ENCODE measurements at regions not wholly inside any gene's neighbourhood (a gene's known extent, or its start where the extent isn't known, plus 50 kb on each side); places are given as distances from the start of the nearest gene placed in this dataset.

DNA sequence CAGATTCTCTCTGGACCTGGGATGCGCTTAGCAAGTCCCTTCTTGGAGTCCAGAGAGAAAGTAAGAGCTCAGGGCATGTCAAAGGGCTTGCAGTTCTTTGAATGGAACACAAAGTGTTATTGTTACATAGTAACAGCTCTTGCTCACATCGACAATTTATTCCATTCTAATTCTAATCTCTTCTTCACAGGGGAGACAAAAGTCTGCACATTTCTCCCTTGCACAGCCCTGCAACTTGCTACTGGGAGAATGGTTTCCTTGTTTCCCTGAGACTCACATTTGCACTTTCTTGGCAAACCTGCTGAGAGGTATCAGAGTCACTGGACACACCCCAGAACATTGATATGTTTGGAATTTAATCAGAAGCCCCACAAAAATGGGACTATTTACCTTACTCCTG, 209.9 kb upstream of the IGF1 start:
- Histone ChIP-seq H3K9ac (ENCODE audit: low read depth in 1 of 3, low read length in 3 of 3) (no peak overlapping the region), H3K4me3 (ENCODE audit: low read length in 3 of 3) (no peak overlapping the region), H3K4me1 (ENCODE audit: control insufficient read depth in 3 of 3, insufficient read depth in 3 of 3, low read length in 3 of 3) (no peaks in the 10 kb centered on the region), H3K27ac (ENCODE audit: low read depth, low read length) (no peak overlapping the region), H3K27me3 (ENCODE audit: control insufficient read depth in 3 of 3, insufficient read depth in 3 of 3, low read length in 3 of 3) (no peaks in the 10 kb centered on the region), H3K9me3 (ENCODE audit: control insufficient read depth in 3 of 3, low read length in 3 of 3) (no peaks in the 10 kb centered on the region), H3K36me3 (ENCODE audit: control insufficient read depth in 3 of 3, insufficient read depth in 3 of 3, low read length in 3 of 3) (no peaks in the 10 kb centered on the region)

DNA sequence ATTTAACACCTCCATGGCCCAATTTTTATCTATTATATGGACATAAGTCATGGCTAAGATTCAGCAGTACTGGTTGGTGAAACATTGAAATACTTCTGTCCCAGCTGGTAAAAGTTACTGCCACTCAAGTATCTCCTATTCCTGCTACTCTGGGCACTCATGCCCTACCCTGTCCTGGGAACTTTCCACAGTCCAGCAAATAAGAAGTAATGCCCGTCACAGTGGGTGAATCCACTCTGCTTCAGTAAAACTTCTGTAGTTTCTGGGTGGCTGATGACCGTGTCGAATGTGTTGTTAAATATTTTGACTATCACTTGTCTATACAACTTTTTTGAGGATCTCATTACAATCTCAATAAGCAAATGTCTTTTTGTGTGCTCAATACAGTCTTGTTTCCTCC, 209.3 kb upstream of the IGF1 start:
- Histone ChIP-seq H3K27ac (ENCODE audit: low read depth, low read length) (no peak overlapping the region), H3K36me3 (ENCODE audit: control insufficient read depth in 3 of 3, insufficient read depth in 3 of 3, low read length in 3 of 3) (no peaks in the 10 kb centered on the region), H3K4me3 (ENCODE audit: low read length in 3 of 3) (no peak overlapping the region), H3K4me1 (ENCODE audit: control insufficient read depth in 3 of 3, insufficient read depth in 3 of 3, low read length in 3 of 3) (no peaks in the 10 kb centered on the region), H3K27me3 (ENCODE audit: control insufficient read depth in 3 of 3, insufficient read depth in 3 of 3, low read length in 3 of 3) (no peaks in the 10 kb centered on the region), H3K9ac (ENCODE audit: low read depth in 1 of 3, low read length in 3 of 3) (no peak overlapping the region), H3K9me3 (ENCODE audit: control insufficient read depth in 3 of 3, low read length in 3 of 3) (no peaks in the 10 kb centered on the region)

DNA sequence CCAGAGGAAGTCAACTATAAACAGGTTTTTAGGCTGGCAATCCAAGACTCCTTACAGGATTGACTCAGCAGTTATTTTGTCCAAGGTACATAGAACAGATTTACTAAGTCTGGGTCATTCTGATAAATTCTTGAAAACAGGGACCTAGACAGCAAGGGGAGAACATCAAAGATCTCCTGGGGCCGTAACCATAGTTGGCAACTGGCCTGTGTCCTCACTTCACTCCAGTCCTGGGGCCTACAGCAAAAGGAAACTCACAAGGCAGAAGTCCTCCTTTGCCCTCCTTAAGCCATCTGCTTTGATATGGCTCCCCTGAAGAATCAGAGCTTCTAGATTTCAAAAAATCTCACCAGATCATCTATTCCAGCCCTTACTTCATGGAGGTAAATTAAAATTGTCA, 207.2 kb upstream of the IGF1 start:
- Histone ChIP-seq H3K27ac (ENCODE audit: low read depth, low read length) (no peak overlapping the region), H3K4me3 (ENCODE audit: low read length in 3 of 3) (no peak overlapping the region), H3K9me3 (ENCODE audit: control insufficient read depth in 3 of 3, low read length in 3 of 3) (no peaks in the 10 kb centered on the region), H3K9ac (ENCODE audit: low read depth in 1 of 3, low read length in 3 of 3) (no peak overlapping the region), H3K4me1 (ENCODE audit: control insufficient read depth in 3 of 3, insufficient read depth in 3 of 3, low read length in 3 of 3) (no peaks in the 10 kb centered on the region), H3K36me3 (ENCODE audit: control insufficient read depth in 3 of 3, insufficient read depth in 3 of 3, low read length in 3 of 3) (no peaks in the 10 kb centered on the region), H3K27me3 (ENCODE audit: control insufficient read depth in 3 of 3, insufficient read depth in 3 of 3, low read length in 3 of 3) (no peaks in the 10 kb centered on the region)

DNA sequence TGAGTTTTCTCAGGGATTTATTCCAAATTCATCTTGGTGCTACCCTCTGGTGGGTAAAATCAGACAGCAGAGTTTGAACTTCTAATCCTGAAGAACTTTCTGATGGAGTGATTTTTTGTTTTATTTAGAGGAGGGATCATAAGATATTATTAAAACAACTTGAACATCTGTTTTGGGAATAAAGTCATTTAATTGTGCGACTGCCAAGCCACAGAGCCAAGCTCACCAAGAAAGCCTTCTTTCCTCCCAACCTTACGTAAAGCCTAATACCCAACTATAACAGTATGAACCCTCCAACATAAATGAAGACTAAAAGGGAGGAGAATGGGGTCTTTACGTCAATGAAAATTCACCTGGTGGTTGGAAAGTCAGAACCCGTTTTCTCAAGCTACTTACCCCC, 205.5 kb upstream of the IGF1 start:
- H3K9me3 ChIP-seq (ENCODE audit: control insufficient read depth in 3 of 3, low read length in 3 of 3), result no peaks in the 10 kb centered on the region
- no peak overlapping the region for H3K27ac ChIP-seq (ENCODE audit: low read depth, low read length)
- H3K4me1 ChIP-seq (ENCODE audit: control insufficient read depth in 3 of 3, insufficient read depth in 3 of 3, low read length in 3 of 3), result no peaks in the 10 kb centered on the region
- no peak overlapping the region for H3K9ac ChIP-seq (ENCODE audit: low read depth in 1 of 3, low read length in 3 of 3)
- H3K27me3 ChIP-seq (ENCODE audit: control insufficient read depth in 3 of 3, insufficient read depth in 3 of 3, low read length in 3 of 3), result no peaks in the 10 kb centered on the region
- H3K36me3 ChIP-seq (ENCODE audit: control insufficient read depth in 3 of 3, insufficient read depth in 3 of 3, low read length in 3 of 3), result no peaks in the 10 kb centered on the region
- H3K4me3 ChIP-seq (ENCODE audit: low read length in 3 of 3), result no peak overlapping the region

DNA sequence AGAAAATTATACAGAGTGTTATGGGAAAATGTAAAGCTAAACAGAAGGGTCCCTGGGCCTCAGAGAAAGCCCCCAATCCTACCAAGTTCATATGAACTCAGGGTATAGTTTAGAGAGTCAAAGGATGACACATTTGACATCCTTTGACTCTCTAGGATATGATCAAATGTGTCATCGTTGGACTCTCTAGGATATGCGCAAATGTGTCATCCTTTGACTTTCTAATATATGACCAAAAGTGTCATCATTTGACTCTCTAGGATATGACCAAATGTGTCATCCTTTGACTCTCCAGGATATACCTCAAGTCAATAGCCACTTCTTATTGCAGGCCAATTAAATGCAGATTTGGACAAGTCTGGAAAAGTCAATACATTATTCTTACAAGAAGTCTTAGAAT, 204.8 kb upstream of the IGF1 start:
- Histone ChIP-seq H3K27me3 (ENCODE audit: control insufficient read depth in 3 of 3, insufficient read depth in 3 of 3, low read length in 3 of 3) (no peaks in the 10 kb centered on the region), H3K9ac (ENCODE audit: low read depth in 1 of 3, low read length in 3 of 3) (no peak overlapping the region), H3K9me3 (ENCODE audit: control insufficient read depth in 3 of 3, low read length in 3 of 3) (no peaks in the 10 kb centered on the region), H3K4me3 (ENCODE audit: low read length in 3 of 3) (no peak overlapping the region), H3K4me1 (ENCODE audit: control insufficient read depth in 3 of 3, insufficient read depth in 3 of 3, low read length in 3 of 3) (no peaks in the 10 kb centered on the region), H3K36me3 (ENCODE audit: control insufficient read depth in 3 of 3, insufficient read depth in 3 of 3, low read length in 3 of 3) (no peaks in the 10 kb centered on the region), H3K27ac (ENCODE audit: low read depth, low read length) (no peak overlapping the region)

DNA sequence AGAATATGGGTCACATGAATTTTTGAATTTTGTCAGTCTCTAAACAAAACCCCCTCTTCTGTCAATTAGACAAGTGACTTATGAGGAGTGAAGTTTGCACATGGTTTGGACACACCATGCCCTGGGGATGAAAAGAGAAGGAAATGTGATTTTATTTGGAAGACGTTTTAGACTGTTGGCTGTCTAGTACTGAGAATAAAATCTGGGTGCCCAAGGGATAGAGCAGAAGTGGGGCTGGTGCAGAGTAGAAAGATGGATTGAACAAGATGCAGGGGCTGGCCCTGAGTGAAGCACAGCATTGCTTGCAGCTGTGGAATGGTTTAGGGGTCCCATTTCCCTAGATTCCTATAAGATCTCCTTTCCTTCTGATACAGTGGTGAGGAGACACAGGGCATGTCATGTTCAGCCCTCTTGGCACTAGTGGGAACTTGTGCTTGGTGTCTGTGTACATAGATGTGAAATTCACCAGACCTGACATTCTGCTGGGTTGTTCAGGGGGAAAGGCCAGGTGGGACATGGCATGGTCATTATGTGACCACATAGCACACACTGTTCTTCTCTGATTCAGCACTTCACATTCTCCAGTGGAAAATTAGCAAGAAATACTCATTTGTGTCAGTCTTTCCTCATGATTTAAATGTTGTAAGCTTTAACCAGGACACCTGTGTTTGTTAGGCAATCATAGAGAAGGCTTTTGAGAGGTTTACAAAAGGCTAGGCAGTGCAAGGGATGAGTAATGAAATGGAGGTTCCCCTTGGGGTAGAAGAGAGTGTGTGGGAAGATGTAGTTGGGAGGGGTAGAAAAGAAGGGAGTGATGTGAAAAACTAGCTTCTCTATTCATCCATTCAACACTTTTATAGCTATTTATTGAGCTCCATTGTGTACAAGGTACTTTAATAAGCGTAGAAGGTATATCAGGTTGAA, 202.3 kb upstream of the IGF1 start:
- no peaks in the 10 kb centered on the region for H3K4me1 ChIP-seq (ENCODE audit: control insufficient read depth in 3 of 3, insufficient read depth in 3 of 3, low read length in 3 of 3)
- H3K9ac ChIP-seq (ENCODE audit: low read depth in 1 of 3, low read length in 3 of 3), result no peak overlapping the region
- no peak overlapping the region for H3K4me3 ChIP-seq (ENCODE audit: low read length in 3 of 3)
- no peak overlapping the region for H3K27ac ChIP-seq (ENCODE audit: low read depth, low read length)
- peaks cover 0 to 2% (median 0%) of the 10 kb centered on the region in 3 donors for H3K9me3 ChIP-seq (ENCODE audit: control insufficient read depth in 3 of 3, low read length in 3 of 3)
- H3K36me3 ChIP-seq (ENCODE audit: control insufficient read depth in 3 of 3, insufficient read depth in 3 of 3, low read length in 3 of 3), result no peaks in the 10 kb centered on the region
- no peaks in the 10 kb centered on the region for H3K27me3 ChIP-seq (ENCODE audit: control insufficient read depth in 3 of 3, insufficient read depth in 3 of 3, low read length in 3 of 3)

DNA sequence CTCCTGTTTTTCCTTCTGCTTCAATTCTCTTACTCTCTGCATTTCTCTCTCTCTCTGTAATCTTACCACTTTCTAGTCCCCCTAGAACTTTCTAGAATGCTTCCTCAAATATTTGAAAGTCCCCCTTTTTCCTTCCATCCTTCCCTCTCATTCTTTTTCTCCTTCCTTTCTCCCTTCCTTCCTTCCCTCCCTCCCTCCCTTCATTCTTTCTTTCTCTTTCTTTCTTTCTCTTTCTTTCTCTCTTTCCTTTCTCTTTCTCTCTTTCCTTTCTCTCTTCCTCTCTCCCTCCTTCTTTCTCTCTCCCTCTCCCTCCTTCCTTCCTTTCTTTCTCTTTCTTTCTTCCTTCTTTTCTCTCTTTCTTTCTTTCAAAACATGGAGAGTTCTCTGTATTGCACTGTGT, 201.4 kb upstream of the IGF1 start:
- H3K36me3 ChIP-seq (ENCODE audit: control insufficient read depth in 3 of 3, insufficient read depth in 3 of 3, low read length in 3 of 3), result no peaks in the 10 kb centered on the region
- peaks cover 0 to 2% (median 0%) of the 10 kb centered on the region in 3 donors for H3K9me3 ChIP-seq (ENCODE audit: control insufficient read depth in 3 of 3, low read length in 3 of 3)
- no peak overlapping the region for H3K27ac ChIP-seq (ENCODE audit: low read depth, low read length)
- no peak overlapping the region for H3K4me3 ChIP-seq (ENCODE audit: low read length in 3 of 3)
- no peak overlapping the region for H3K9ac ChIP-seq (ENCODE audit: low read depth in 1 of 3, low read length in 3 of 3)
- H3K4me1 ChIP-seq (ENCODE audit: control insufficient read depth in 3 of 3, insufficient read depth in 3 of 3, low read length in 3 of 3), result no peaks in the 10 kb centered on the region
- no peaks in the 10 kb centered on the region for H3K27me3 ChIP-seq (ENCODE audit: control insufficient read depth in 3 of 3, insufficient read depth in 3 of 3, low read length in 3 of 3)

DNA sequence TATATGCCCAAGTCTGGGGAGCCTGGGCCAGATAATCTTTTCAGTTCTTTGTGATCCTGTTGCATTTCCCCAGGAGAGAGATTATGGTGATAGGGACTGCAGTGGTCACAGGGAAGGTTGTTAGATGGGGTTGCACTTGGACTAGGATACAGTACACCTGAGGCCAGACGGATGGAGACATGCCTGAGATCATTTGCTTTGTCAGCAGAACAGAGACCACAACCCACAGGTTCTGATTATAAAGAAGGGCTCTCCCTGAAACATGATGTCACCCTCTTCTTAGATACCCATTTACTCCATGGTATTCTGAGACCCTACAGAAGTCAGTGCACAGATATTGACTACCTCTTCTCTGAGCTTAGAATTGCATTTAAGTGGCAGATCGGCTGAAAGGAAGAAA, 200.9 kb upstream of the IGF1 start:
- Histone ChIP-seq H3K27ac (ENCODE audit: low read depth, low read length) (no peak overlapping the region), H3K9ac (ENCODE audit: low read depth in 1 of 3, low read length in 3 of 3) (no peak overlapping the region), H3K9me3 (ENCODE audit: control insufficient read depth in 3 of 3, low read length in 3 of 3) (peaks cover 0 to 2% (median 0%) of the 10 kb centered on the region in 3 donors), H3K4me1 (ENCODE audit: control insufficient read depth in 3 of 3, insufficient read depth in 3 of 3, low read length in 3 of 3) (no peaks in the 10 kb centered on the region), H3K27me3 (ENCODE audit: control insufficient read depth in 3 of 3, insufficient read depth in 3 of 3, low read length in 3 of 3) (no peaks in the 10 kb centered on the region), H3K36me3 (ENCODE audit: control insufficient read depth in 3 of 3, insufficient read depth in 3 of 3, low read length in 3 of 3) (no peaks in the 10 kb centered on the region), H3K4me3 (ENCODE audit: low read length in 3 of 3) (no peak overlapping the region)

DNA sequence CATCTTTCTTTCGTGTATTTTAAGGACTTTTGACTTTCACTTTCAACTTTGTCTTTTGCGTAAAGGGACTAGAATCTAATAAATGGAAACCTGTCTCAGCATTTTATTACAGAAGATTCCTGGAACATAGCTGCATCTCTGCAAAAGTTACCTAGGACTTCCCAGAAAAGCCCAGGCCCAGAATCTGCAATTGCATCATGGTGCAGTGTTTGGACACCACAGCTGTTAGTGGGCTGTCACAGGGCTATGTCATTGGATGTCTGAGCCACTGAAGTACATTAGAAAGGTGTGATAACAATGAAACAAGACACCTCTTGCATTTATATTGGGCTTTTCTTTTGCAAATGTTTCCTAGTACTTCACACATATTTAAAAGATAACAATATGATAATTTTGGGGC, 199.9 kb upstream of the IGF1 start:
- no peak overlapping the region for H3K27ac ChIP-seq (ENCODE audit: low read depth, low read length)
- no peak overlapping the region for H3K4me3 ChIP-seq (ENCODE audit: low read length in 3 of 3)
- H3K9me3 ChIP-seq (ENCODE audit: control insufficient read depth in 3 of 3, low read length in 3 of 3), result peaks cover 0 to 2% (median 0%) of the 10 kb centered on the region in 3 donors
- no peaks in the 10 kb centered on the region for H3K36me3 ChIP-seq (ENCODE audit: control insufficient read depth in 3 of 3, insufficient read depth in 3 of 3, low read length in 3 of 3)
- H3K4me1 ChIP-seq (ENCODE audit: control insufficient read depth in 3 of 3, insufficient read depth in 3 of 3, low read length in 3 of 3), result no peaks in the 10 kb centered on the region
- no peaks in the 10 kb centered on the region for H3K27me3 ChIP-seq (ENCODE audit: control insufficient read depth in 3 of 3, insufficient read depth in 3 of 3, low read length in 3 of 3)
- no peak overlapping the region for H3K9ac ChIP-seq (ENCODE audit: low read depth in 1 of 3, low read length in 3 of 3)

DNA sequence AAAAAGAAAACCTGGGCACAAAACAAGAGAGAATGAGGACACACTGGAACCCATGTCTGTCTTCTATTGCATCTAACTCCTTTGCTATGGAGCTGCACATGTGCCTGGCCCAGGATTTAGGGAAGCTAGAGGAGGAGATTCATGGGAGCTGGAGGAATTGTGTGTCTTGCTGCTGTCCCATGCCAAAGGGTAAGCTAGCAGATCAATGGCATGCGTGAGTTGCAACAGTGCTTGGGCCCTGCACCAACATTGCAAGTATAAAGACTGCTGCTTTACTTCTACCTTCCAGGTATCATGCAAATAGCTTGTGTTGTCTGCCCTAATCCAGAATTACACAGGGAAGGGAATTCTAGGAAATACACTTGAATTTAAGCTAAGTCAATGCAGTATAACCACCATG, 196.4 kb upstream of the IGF1 start:
- Histone ChIP-seq H3K9me3 (ENCODE audit: control insufficient read depth in 3 of 3, low read length in 3 of 3) (peaks cover 0 to 10% (median 10%) of the 10 kb centered on the region in 3 donors), H3K36me3 (ENCODE audit: control insufficient read depth in 3 of 3, insufficient read depth in 3 of 3, low read length in 3 of 3) (no peaks in the 10 kb centered on the region), H3K9ac (ENCODE audit: low read depth in 1 of 3, low read length in 3 of 3) (no peak overlapping the region), H3K4me3 (ENCODE audit: low read length in 3 of 3) (no peak overlapping the region), H3K27ac (ENCODE audit: low read depth, low read length) (no peak overlapping the region), H3K27me3 (ENCODE audit: control insufficient read depth in 3 of 3, insufficient read depth in 3 of 3, low read length in 3 of 3) (no peaks in the 10 kb centered on the region), H3K4me1 (ENCODE audit: control insufficient read depth in 3 of 3, insufficient read depth in 3 of 3, low read length in 3 of 3) (no peaks in the 10 kb centered on the region)

Measured in skeletal muscle tissue (tissue), 3 donors.